Gastroesophageal sphincter (tissue), 4 donors: ENCODE measurements at regions not wholly inside any gene's neighbourhood (a gene's known extent, or its start where the extent isn't known, plus 50 kb on each side); places are given as distances from the start of the nearest gene placed in this dataset.

ENCODE experiments used
- ATAC-seq: fragments of 150-250 bp; one replicate; pipeline ENCODE4 v1.9.1; 2016; ENCODE audit warnings: mild to moderate bottlenecking, moderate library complexity
- H3K27ac ChIP-seq, 4 donors: fragments of 200-600 bp; sonication (generic) in 3 of 4; 1 replicate in 3 of 4; 2 replicates in 1 of 4; pipeline ENCODE4 v1.5.1; 2016 to 2019
- H3K27me3 ChIP-seq: fragments of 200-600 bp; sonication (generic); one replicate; pipeline ENCODE4 v1.5.1; 2019
- H3K36me3 ChIP-seq, 2 donors: fragments of 200-600 bp; sonication (generic); one replicate each; pipeline ENCODE4 v1.5.1; 2019; ENCODE audit warnings: control low read depth in 1 of 2
- H3K4me1 ChIP-seq, 3 donors: fragments of 200-600 bp; sonication (generic); 1 replicate in 2 of 3; 2 replicates in 1 of 3; pipeline ENCODE4 v1.5.1; 2016 to 2019; ENCODE audit warnings: control low read depth in 2 of 3
- H3K4me3 ChIP-seq, 2 donors: fragments of 200-600 bp; sonication (generic); one replicate each; pipeline ENCODE4 v1.5.1; 2019; ENCODE audit warnings: mild to moderate bottlenecking in 1 of 2, moderate library complexity in 1 of 2
- H3K9me3 ChIP-seq, 3 donors: fragments of 200-600 bp; sonication (generic); one replicate each; pipeline ENCODE4 v1.5.1; 2017 to 2019; ENCODE audit warnings: control low read depth in 2 of 3
- EP300 ChIP-seq: sonication (generic); formaldehyde crosslinking; IDR thresholded peaks from one replicate; pipeline ENCODE4 v1.6.1; 2017; ENCODE audit warnings: antibody characterized with exemption, mild to moderate bottlenecking
- POLR2A ChIP-seq, 2 donors: fragments of 450-650 bp; IDR thresholded peaks; one replicate each; pipeline ENCODE4 v1.6.1; 2017; ENCODE audit warnings: antibody characterized with exemption in 2 of 2, mild to moderate bottlenecking in 2 of 2, moderate library complexity in 1 of 2
- POLR2AphosphoS5 ChIP-seq: sonication (generic); formaldehyde crosslinking; IDR thresholded peaks from one replicate; pipeline ENCODE4 v1.6.1; 2017; ENCODE audit warnings: antibody characterized with exemption
- WGBS, 2 donors: methylation state at CpG; one replicate each; pipeline ENCODE4 v1.1.5; 2018; ENCODE audit warnings: low coverage in 1 of 2; 5-methylcytosine and 5-hydroxymethylcytosine counted together
- TF ChIP-seq, protein P1 (sequence below), 4 experiments: fragments of 200-600 bp in 2 of 4; fragments of 450-650 bp in 2 of 4; sonication (generic) in 1 of 4; IDR thresholded peaks; one replicate each; pipeline ENCODE4 v1.5.1; 2017 to 2019; ENCODE audit warnings: antibody characterized with exemption in 4 of 4, mild to moderate bottlenecking in 2 of 4, moderate library complexity in 2 of 4

GRCh38 chr15:95409211-95409610, 921.3 kb upstream of the NR2F2 start:
- Histone ChIP-seq H3K36me3 (no peaks in the 10 kb centered on the region), H3K9me3 (no peaks in the 10 kb centered on the region), H3K4me3 (no peak overlapping the region), H3K27ac (no peak overlapping the region), H3K27me3 (no peaks in the 10 kb centered on the region), H3K4me1 (peaks cover 0 to 12% (median 0%) of the 10 kb centered on the region in 3 donors)
- WGBS, 2 donors: 25 to 50% methylated on average over 1 to 2 of the region's 2 CpGs
- no peak for ATAC-seq
- TF ChIP-seq, protein P1, sequence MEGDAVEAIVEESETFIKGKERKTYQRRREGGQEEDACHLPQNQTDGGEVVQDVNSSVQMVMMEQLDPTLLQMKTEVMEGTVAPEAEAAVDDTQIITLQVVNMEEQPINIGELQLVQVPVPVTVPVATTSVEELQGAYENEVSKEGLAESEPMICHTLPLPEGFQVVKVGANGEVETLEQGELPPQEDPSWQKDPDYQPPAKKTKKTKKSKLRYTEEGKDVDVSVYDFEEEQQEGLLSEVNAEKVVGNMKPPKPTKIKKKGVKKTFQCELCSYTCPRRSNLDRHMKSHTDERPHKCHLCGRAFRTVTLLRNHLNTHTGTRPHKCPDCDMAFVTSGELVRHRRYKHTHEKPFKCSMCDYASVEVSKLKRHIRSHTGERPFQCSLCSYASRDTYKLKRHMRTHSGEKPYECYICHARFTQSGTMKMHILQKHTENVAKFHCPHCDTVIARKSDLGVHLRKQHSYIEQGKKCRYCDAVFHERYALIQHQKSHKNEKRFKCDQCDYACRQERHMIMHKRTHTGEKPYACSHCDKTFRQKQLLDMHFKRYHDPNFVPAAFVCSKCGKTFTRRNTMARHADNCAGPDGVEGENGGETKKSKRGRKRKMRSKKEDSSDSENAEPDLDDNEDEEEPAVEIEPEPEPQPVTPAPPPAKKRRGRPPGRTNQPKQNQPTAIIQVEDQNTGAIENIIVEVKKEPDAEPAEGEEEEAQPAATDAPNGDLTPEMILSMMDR (IDR thresholded peaks at IDR 0.05): no peak
- TF ChIP-seq EP300 (no peak), POLR2AphosphoS5 (no peak), POLR2A (IDR thresholded peaks at IDR 0.05) (no peak)

DNA sequence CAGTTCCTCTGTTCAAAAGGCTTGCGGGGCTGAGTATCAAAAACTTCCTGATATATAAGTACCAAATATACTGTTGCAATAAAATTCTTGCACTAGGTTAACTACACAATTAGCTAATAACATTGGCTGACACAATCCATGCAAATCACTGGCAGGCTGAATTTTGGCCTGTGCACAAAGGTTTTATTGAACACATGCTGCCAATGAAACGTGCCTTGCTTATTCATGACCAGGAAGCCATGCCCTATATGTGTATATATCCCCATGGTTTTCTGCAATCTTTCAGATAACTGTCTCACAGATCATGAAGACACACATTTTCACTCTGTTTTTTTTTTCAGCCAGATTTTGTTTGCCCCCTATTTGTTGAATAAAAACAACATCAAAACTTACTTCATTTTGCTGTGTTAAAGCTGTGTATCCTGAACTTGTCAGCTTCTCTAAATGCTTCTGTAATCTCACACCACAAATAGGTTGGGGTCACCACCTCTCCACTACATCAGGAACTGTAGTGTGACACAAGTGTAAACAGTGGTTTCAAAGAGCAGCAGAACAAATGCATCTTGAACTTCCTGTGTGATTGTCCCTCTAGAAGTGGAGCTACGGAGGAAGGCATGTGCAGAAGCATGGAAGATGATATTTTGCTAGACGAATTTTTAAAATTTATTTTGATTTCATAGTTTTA, 920.7 kb upstream of the NR2F2 start:
- TF ChIP-seq, protein P1 (IDR thresholded peaks at IDR 0.05): no peak
- TF ChIP-seq POLR2AphosphoS5: no peak
- no peak for TF ChIP-seq EP300
- no peak for TF ChIP-seq POLR2A (IDR thresholded peaks at IDR 0.05)
- H3K36me3 ChIP-seq: no peaks in the 10 kb centered on the region
- no peak for ATAC-seq
- H3K4me3 ChIP-seq: no peak overlapping the region
- 56 to 69% methylated on average over 4 of the region's 4 CpGs for WGBS, 2 donors
- no peak overlapping the region for H3K27ac ChIP-seq
- no peaks in the 10 kb centered on the region for H3K27me3 ChIP-seq
- peaks cover 0 to 12% (median 0%) of the 10 kb centered on the region in 3 donors for H3K4me1 ChIP-seq
- no peaks in the 10 kb centered on the region for H3K9me3 ChIP-seq

GRCh38 chr15:95410757-95411156, 919.7 kb upstream of the NR2F2 start:
- no peak overlapping the region for H3K4me3 ChIP-seq
- ATAC-seq: no peak
- H3K27me3 ChIP-seq: no peaks in the 10 kb centered on the region
- TF ChIP-seq POLR2AphosphoS5 (no peak), POLR2A (IDR thresholded peaks at IDR 0.05) (no peak)
- TF ChIP-seq, protein P1 (IDR thresholded peaks at IDR 0.05): no peak
- WGBS, 2 donors: 78 to 100% methylated on average over 1 to 3 of the region's 4 CpGs
- no peaks in the 10 kb centered on the region for H3K9me3 ChIP-seq
- H3K4me1 ChIP-seq: peaks cover 0 to 12% (median 0%) of the 10 kb centered on the region in 3 donors
- H3K36me3 ChIP-seq: no peaks in the 10 kb centered on the region
- H3K27ac ChIP-seq: no peak overlapping the region

GRCh38 chr15:95416576-95416975, 913.9 kb upstream of the NR2F2 start:
- TF ChIP-seq POLR2A (IDR thresholded peaks at IDR 0.05) (no peak), EP300 (no peak), POLR2AphosphoS5 (no peak)
- TF ChIP-seq, protein P1 (IDR thresholded peaks at IDR 0.05): no peak
- H3K4me1 ChIP-seq: no peaks in the 10 kb centered on the region
- peak overlapping the region in 1 of 4 donors; percentile 14 for H3K27ac ChIP-seq
- no peaks in the 10 kb centered on the region for H3K36me3 ChIP-seq
- H3K4me3 ChIP-seq: no peak overlapping the region
- 32 to 50% methylated on average over 2 to 3 of the region's 3 CpGs for WGBS, 2 donors
- no peak for ATAC-seq
- no peaks in the 10 kb centered on the region for H3K9me3 ChIP-seq
- no peaks in the 10 kb centered on the region for H3K27me3 ChIP-seq

DNA sequence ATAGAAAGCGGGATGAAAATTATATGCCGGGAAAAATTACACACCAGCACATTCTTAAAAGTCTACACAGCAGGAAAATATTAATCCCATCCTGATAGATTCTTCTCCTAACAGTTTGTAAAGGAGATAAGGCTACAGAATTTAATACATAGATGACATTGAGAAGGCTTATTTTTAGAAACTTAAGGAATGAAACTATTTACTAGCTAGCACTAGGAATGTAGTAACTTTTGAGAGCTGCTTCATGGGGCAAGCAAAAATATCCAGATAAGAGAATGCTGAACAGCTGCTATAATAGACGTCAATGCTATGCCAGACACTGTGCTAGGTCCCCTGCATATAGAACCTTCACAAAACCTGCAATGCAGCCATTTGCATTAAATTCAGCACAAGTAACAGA, 912.7 kb upstream of the NR2F2 start:
- Histone ChIP-seq H3K9me3 (no peaks in the 10 kb centered on the region), H3K27ac (no peak overlapping the region), H3K27me3 (no peaks in the 10 kb centered on the region), H3K4me1 (no peaks in the 10 kb centered on the region), H3K36me3 (no peaks in the 10 kb centered on the region), H3K4me3 (no peak overlapping the region)
- TF ChIP-seq, protein P1 (IDR thresholded peaks at IDR 0.05): no peak
- no peak for TF ChIP-seq EP300
- no peak for TF ChIP-seq POLR2AphosphoS5
- no peak for TF ChIP-seq POLR2A (IDR thresholded peaks at IDR 0.05)
- WGBS, 2 donors: 63 to 65% methylated on average over 2 of the region's 3 CpGs
- ATAC-seq: no peak
